Transverse colon (tissue), 4 donors: ENCODE measurements at regions not wholly inside any gene's neighbourhood (a gene's known extent, or its start where the extent isn't known, plus 50 kb on each side); places are given as distances from the start of the nearest gene placed in this dataset.

Source experiments
- DNase-seq: peaks from one replicate; pipeline ENCODE4 v3.0.0-alpha.2; 2019
- H3K27ac ChIP-seq, 4 donors: fragments of 200-600 bp; sonication (generic); 2 replicates each; pipeline ENCODE4 v1.5.1; 2016 to 2018; ENCODE audit warnings: inconsistent platforms in 4 of 4
- H3K27me3 ChIP-seq: fragments of 200-600 bp; sonication (generic); 2 replicates; pipeline ENCODE4 v1.5.1; 2017; ENCODE audit warnings: inconsistent platforms
- H3K36me3 ChIP-seq, 4 donors: fragments of 200-600 bp; sonication (generic); 2 replicates each; pipeline ENCODE4 v1.5.1; 2017 to 2019; ENCODE audit warnings: inconsistent platforms in 4 of 4
- H3K4me1 ChIP-seq, 4 donors: fragments of 200-600 bp; sonication (generic); 2 replicates each; pipeline ENCODE4 v1.5.1; 2017 to 2020; ENCODE audit warnings: inconsistent platforms in 4 of 4
- H3K4me3 ChIP-seq, 4 donors: fragments of 200-600 bp; sonication (generic); 1 replicate in 1 of 4; 2 replicates in 3 of 4; pipeline versions ENCODE4 v1.5.1 to v1.6.1; 2017 to 2019; ENCODE audit warnings: inconsistent platforms in 4 of 4
- H3K9me3 ChIP-seq, 2 donors: fragments of 200-600 bp; sonication (generic); 2 replicates each; pipeline ENCODE4 v1.5.1; 2017 to 2019; ENCODE audit warnings: inconsistent platforms in 2 of 2
- EP300 ChIP-seq: sonication (generic); formaldehyde crosslinking; IDR thresholded peaks from one replicate; pipeline ENCODE4 v1.6.1; 2017; ENCODE audit warnings: antibody characterized with exemption, low read depth
- POLR2A ChIP-seq: fragments of 450-650 bp; IDR thresholded peaks from one replicate; pipeline ENCODE4 v1.6.1; 2016; ENCODE audit warnings: antibody characterized with exemption, mild to moderate bottlenecking, moderate library complexity
- POLR2AphosphoS5 ChIP-seq, 3 donors: sonication (generic); formaldehyde crosslinking; IDR thresholded peaks; one replicate each; pipeline ENCODE4 v1.6.1; 2016; ENCODE audit warnings: antibody characterized with exemption in 3 of 3
- WGBS, 2 donors: methylation state at CpG; one replicate each; pipeline ENCODE4 v1.1.5; 2018; ENCODE audit warnings: low coverage in 1 of 2; 5-methylcytosine and 5-hydroxymethylcytosine counted together
- in situ Hi-C, 4 donors: fragments of 200-750 bp; cut with MboI; loops; one replicate each; pipeline versions ENCODE4 v1.15.0 to v1.15.1; 2017; ENCODE audit warnings: low sequenced_read_pairs in 3 of 4, low pct_ligation_motif_present in 1 of 4, low pct_unique_long_range_greater_than_20kb in 1 of 4
- intact Hi-C: fragments of 100-400 bp; cut with DNase I; formaldehyde crosslinking; loops from one replicate; pipeline ENCODE4 v1.15.1; 2023; ENCODE audit warnings: low total_unique reads
- TF ChIP-seq, protein P1 (sequence below), 5 experiments: fragments of 200-600 bp in 3 of 5; fragments of 450-650 bp in 2 of 5; sonication (generic) in 3 of 5; IDR thresholded peaks; 1 replicate in 2 of 5; 2 replicates in 3 of 5; pipeline ENCODE4 v1.5.1; 2016 to 2017; ENCODE audit warnings: antibody characterized with exemption in 5 of 5, inconsistent platforms in 3 of 5, mild to moderate bottlenecking in 2 of 5, moderate library complexity in 1 of 5

DNA sequence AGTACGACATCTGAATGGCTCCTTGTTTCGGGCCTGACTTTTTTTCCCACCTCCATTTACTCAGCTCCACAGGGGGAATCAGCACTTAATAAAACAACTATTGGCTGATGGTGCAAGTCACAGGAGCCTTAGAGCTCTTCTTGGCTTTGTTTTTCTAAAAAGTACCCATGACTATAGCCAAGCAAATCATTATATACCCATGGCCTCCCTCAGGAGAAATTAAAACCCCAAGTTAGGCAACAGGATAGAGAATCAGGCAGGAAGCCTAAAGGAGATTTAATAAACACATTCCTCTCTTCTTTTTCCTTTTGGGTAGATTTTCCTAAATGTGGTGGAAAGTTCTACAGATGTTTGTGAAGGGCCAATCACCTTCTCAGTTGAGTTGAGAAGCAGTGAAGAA is 91.9 kb upstream of the RBPJ start:
- 93 to 98% methylated on average over 2 of the region's 2 CpGs for WGBS, 2 donors
- in situ Hi-C loops = no loop called here
- no peaks in the 10 kb centered on the region for H3K9me3 ChIP-seq

GRCh38 chr4:26229974-26230373 is 90.8 kb upstream of the RBPJ start:
- in situ Hi-C loops = no loop called here
- 82 to 87% methylated on average over 4 of the region's 4 CpGs for WGBS, 2 donors
- intact Hi-C loops = no loop called here
- Histone ChIP-seq H3K27ac (no peak overlapping the region), H3K4me1 (peaks cover 0 to 2% (median under 1%) of the 10 kb centered on the region in 4 donors), H3K36me3 (no peaks in the 10 kb centered on the region), H3K27me3 (no peaks in the 10 kb centered on the region), H3K9me3 (no peaks in the 10 kb centered on the region), H3K4me3 (no peak overlapping the region)
- TF ChIP-seq, protein P1, sequence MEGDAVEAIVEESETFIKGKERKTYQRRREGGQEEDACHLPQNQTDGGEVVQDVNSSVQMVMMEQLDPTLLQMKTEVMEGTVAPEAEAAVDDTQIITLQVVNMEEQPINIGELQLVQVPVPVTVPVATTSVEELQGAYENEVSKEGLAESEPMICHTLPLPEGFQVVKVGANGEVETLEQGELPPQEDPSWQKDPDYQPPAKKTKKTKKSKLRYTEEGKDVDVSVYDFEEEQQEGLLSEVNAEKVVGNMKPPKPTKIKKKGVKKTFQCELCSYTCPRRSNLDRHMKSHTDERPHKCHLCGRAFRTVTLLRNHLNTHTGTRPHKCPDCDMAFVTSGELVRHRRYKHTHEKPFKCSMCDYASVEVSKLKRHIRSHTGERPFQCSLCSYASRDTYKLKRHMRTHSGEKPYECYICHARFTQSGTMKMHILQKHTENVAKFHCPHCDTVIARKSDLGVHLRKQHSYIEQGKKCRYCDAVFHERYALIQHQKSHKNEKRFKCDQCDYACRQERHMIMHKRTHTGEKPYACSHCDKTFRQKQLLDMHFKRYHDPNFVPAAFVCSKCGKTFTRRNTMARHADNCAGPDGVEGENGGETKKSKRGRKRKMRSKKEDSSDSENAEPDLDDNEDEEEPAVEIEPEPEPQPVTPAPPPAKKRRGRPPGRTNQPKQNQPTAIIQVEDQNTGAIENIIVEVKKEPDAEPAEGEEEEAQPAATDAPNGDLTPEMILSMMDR (IDR thresholded peaks at IDR 0.05) = no peak
- no peak for TF ChIP-seq POLR2AphosphoS5 (IDR thresholded peaks at IDR 0.05)
- no peak for TF ChIP-seq POLR2A
- no peak for TF ChIP-seq EP300
- DNase-seq = no peak

More for the DNA sequence above, 91.9 kb upstream of the RBPJ start:
- no peaks in the 10 kb centered on the region for H3K27me3 ChIP-seq
- no peak overlapping the region for H3K27ac ChIP-seq
- DNase-seq = no peak
- no peak for TF ChIP-seq POLR2AphosphoS5 (IDR thresholded peaks at IDR 0.05)
- TF ChIP-seq EP300 = no peak
- TF ChIP-seq, protein P1 (IDR thresholded peaks at IDR 0.05) = no peak
- no peak for TF ChIP-seq POLR2A
- intact Hi-C loops = no loop called here
- no peaks in the 10 kb centered on the region for H3K4me1 ChIP-seq
- H3K4me3 ChIP-seq = no peak overlapping the region
- no peaks in the 10 kb centered on the region for H3K36me3 ChIP-seq

DNA sequence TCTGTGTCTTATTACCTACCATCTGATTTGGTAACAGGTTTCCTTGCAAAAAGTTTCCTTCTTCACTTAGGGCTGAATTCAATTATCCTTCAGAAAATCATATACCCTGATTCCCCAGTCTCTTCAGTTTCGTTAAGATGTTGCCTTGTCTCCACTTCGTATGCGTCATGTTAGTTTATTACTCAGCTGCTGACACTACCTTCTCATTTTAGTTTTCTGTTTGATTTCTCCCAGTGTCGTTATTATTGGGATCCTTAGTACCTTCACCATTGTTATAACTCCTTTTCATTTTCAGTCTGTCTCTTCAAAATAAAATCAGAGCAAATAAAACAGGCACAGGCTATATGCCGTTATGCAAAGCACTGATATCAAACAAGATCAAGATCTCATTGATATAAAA is 87.5 kb upstream of the RBPJ start:
- Histone ChIP-seq H3K36me3 (no peaks in the 10 kb centered on the region), H3K4me1 (peaks cover 3 to 19% (median 13%) of the 10 kb centered on the region in 4 donors), H3K9me3 (no peaks in the 10 kb centered on the region), H3K27ac (no peak overlapping the region), H3K27me3 (no peaks in the 10 kb centered on the region), H3K4me3 (no peak overlapping the region)
- WGBS, 2 donors = 73% methylated on average over 5 of the region's 5 CpGs
- in situ Hi-C loops (no loop called here), intact Hi-C loops (no loop called here)
- DNase-seq = no peak
- no peak for TF ChIP-seq EP300
- TF ChIP-seq POLR2AphosphoS5 (IDR thresholded peaks at IDR 0.05) = no peak
- TF ChIP-seq, protein P1 (IDR thresholded peaks at IDR 0.05) = no peak
- no peak for TF ChIP-seq POLR2A

DNA sequence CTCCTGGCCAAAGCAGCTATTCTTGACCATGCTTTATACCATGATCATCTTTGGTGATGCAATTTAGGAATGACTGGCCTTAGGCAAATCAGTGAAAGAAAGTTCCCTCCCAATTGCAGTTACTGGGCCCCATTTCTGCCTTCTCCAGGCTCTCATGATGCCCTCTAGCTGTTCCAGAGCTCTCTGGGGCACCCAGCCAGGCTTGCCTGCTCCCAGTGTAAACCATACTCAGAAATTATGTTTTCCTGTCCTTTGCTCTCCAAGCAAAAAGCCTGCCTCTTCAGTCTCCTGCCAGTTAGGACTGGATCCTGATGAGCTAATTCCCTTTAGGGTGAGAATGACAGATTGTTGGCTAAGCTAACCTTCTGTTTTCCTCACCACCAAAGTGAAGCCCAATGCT is 85.3 kb upstream of the RBPJ start:
- in situ Hi-C loops = no loop called here
- Histone ChIP-seq H3K27ac (peak overlapping the region in 2 of 4 donors; percentile 9 to 30), H3K27me3 (no peaks in the 10 kb centered on the region), H3K4me3 (no peak overlapping the region), H3K36me3 (no peaks in the 10 kb centered on the region), H3K9me3 (no peaks in the 10 kb centered on the region), H3K4me1 (peaks cover 17 to 36% (median 26%) of the 10 kb centered on the region in 4 donors)
- peak; percentile 60 for DNase-seq
- intact Hi-C loops = no loop called here
- peak in 1 of 3 donors; percentile 21 for TF ChIP-seq POLR2AphosphoS5 (IDR thresholded peaks at IDR 0.05)
- TF ChIP-seq, protein P1 (IDR thresholded peaks at IDR 0.05) = no peak
